Neural crest cell (in vitro differentiated cells): ENCODE measurements at regions not wholly inside any gene's neighbourhood (a gene's known extent, or its start where the extent isn't known, plus 50 kb on each side); places are given as distances from the start of the nearest gene placed in this dataset.

Experiments used
- DNase-seq: peaks from one replicate; pipeline ENCODE4 v3.0.0; 2021; ENCODE audit warnings: low read depth, mixed read lengths, low spot score
- H3K27ac Mint-ChIP-seq: one replicate; pipeline ENCODE4 v1.8.0; 2021; ENCODE audit warnings: mild to moderate bottlenecking, mixed read lengths; ENCODE audit not compliant: unreplicated experiment
- H3K27me3 Mint-ChIP-seq: 2 replicates; pipeline ENCODE4 v1.8.0; 2021; ENCODE audit warnings: low read depth, mild to moderate bottlenecking, mixed read lengths
- H3K36me3 Mint-ChIP-seq: 2 replicates; pipeline ENCODE4 v1.8.0; 2021; ENCODE audit warnings: low read depth, mild to moderate bottlenecking, mixed read lengths
- H3K4me1 Mint-ChIP-seq: 2 replicates; pipeline ENCODE4 v1.8.0; 2021; ENCODE audit warnings: mixed read lengths
- H3K4me3 Mint-ChIP-seq: one replicate; pipeline ENCODE4 v1.8.0; 2021; ENCODE audit warnings: mild to moderate bottlenecking, mixed read lengths
- H3K9me3 Mint-ChIP-seq: 2 replicates; pipeline ENCODE4 v1.8.0; 2021; ENCODE audit warnings: mixed read lengths
- TF ChIP-seq, protein P1 (sequence below): fragments of 200-600 bp; sonication (generic); conservative IDR thresholded peaks from 2 replicates; pipeline ENCODE4 v1.5.0; 2021; ENCODE audit warnings: antibody characterized with exemption, mild to moderate bottlenecking

DNA sequence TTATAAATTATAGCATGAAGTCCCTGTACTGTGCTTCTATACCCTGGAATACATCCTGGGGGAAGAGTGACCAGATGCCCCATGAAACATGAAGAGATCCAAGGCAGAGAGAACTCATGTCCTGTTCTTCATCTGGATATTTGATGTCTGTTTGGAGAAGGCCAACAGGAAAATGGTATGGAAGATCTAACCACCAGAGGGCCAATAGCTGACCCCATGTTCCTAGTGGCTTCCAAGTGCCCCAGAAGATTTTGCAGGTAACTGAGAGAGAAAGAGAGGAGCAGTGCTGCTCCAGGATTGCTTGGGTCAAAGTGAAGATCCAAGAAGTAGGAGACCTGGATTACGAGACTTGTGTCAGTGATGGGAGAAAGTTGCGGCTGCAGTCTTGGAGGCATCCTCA is 90.2 kb upstream of the TSPAN5 start:
- TF ChIP-seq, protein P1, sequence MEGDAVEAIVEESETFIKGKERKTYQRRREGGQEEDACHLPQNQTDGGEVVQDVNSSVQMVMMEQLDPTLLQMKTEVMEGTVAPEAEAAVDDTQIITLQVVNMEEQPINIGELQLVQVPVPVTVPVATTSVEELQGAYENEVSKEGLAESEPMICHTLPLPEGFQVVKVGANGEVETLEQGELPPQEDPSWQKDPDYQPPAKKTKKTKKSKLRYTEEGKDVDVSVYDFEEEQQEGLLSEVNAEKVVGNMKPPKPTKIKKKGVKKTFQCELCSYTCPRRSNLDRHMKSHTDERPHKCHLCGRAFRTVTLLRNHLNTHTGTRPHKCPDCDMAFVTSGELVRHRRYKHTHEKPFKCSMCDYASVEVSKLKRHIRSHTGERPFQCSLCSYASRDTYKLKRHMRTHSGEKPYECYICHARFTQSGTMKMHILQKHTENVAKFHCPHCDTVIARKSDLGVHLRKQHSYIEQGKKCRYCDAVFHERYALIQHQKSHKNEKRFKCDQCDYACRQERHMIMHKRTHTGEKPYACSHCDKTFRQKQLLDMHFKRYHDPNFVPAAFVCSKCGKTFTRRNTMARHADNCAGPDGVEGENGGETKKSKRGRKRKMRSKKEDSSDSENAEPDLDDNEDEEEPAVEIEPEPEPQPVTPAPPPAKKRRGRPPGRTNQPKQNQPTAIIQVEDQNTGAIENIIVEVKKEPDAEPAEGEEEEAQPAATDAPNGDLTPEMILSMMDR = no peak
- H3K4me1 Mint-ChIP-seq = peaks cover 18% of the 10 kb centered on the region
- peaks cover 4% of the 10 kb centered on the region for H3K9me3 Mint-ChIP-seq
- no peaks in the 10 kb centered on the region for H3K36me3 Mint-ChIP-seq
- no peak overlapping the region for H3K27ac Mint-ChIP-seq
- no peak overlapping the region for H3K4me3 Mint-ChIP-seq
- no peak for DNase-seq
- no peaks in the 10 kb centered on the region for H3K27me3 Mint-ChIP-seq

DNA sequence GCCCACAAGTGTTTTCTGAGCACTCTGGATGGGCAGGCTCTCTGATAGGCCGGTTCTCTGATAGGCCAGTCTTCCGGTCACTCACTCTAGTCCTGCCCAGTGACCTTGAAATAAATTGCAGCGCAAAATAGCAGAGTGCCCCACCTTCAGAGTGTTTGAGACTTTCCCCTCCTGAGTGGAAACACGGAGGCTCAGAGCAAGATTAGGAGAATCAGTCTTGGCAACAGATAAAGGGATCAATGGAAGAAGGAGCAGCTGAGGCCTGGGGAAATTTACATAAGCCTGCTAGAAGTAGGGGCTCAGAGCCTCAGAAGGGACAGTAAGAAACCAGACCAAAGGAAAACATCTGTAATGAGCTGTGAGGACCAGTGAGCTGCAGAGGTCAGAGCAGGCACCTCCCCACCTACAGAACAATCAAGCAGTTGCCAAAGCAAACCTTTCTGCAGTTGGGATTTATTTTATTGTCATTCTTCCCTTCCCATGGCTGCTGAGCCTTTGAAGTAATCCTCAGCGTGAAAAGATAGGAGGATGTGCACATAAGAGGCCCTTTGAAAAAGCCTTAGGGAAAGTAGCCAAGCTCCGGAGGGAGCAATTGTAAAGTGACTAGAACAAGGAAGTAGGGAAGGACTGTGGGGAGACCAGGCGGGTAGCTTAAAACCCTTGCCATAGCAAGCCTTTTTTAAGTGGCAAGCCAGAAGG is 89.1 kb upstream of the TSPAN5 start:
- Mint-ChIP-seq H3K36me3 (no peaks in the 10 kb centered on the region), H3K27ac (peak overlapping the region; percentile 79), H3K27me3 (no peaks in the 10 kb centered on the region), H3K4me1 (peaks cover 18% of the 10 kb centered on the region), H3K9me3 (peaks cover 4% of the 10 kb centered on the region), H3K4me3 (no peak overlapping the region)
- TF ChIP-seq, protein P1 = no peak
- no peak for DNase-seq

DNA sequence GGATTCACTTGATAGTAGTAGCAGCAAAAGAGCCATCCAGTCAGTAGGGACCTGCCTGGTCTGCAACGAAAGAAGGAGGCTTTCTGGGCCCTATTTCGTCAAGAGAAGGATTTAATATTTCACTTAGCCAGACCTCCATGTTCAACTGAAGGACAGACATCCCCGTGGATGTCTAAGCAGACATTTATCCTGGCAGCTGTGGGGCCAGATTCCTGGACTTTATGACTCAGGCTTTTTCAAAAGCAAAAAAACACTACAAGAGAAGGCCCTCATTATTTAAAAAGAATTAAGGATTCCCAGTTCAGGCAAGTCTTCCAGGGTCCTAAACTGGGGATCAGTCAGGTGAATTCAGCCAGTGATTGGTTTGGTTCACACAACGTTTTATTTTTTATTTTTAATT is 88.5 kb upstream of the TSPAN5 start:
- Mint-ChIP-seq H3K36me3 (no peaks in the 10 kb centered on the region), H3K4me1 (peaks cover 18% of the 10 kb centered on the region), H3K27me3 (no peaks in the 10 kb centered on the region), H3K27ac (peak overlapping the region; percentile 27), H3K9me3 (peaks cover 4% of the 10 kb centered on the region), H3K4me3 (no peak overlapping the region)
- TF ChIP-seq, protein P1 = no peak
- no peak for DNase-seq

DNA sequence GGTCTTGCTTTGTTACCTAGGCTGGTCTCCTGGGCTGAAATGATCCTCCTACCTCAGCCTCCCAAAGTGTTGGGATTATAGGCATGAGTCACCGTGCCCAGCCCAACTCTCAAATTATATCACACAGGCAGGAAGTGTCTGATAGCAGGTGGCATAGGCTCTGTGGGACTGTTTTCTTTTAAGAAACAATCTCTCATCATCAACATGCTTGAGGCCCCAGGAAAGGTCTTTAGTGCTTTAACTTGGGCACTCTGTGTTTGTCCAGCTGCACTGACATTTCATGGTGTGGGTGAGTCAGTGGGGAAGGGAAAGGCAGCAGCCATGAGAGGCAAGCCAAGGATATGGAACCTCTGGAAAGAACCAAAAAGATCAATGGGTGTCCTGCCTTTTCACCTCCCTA is 88.1 kb upstream of the TSPAN5 start:
- H3K27ac Mint-ChIP-seq = peak overlapping the region; percentile 57
- TF ChIP-seq, protein P1 = no peak
- peaks cover 18% of the 10 kb centered on the region for H3K4me1 Mint-ChIP-seq
- H3K9me3 Mint-ChIP-seq = peaks cover 4% of the 10 kb centered on the region
- no peak overlapping the region for H3K4me3 Mint-ChIP-seq
- no peaks in the 10 kb centered on the region for H3K27me3 Mint-ChIP-seq
- DNase-seq = no peak
- H3K36me3 Mint-ChIP-seq = no peaks in the 10 kb centered on the region

DNA sequence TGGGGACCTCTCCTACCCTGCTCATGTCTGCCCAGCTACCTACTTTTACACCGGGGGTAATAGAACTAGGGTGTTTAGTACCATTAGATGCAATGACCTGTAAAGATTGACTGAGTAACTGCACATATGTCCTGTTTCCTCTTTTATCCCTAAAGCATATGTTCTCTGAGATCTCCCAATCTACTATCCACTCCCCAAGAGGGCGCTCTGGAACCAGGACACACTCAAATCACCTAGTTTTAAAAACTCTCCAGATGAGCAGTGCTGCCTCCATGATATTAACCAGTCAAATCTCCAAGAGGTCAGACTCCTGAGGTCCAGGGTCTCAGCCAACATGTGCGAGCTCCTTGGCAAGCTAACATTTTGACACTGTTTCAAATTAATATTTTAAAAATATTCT is 87.0 kb upstream of the TSPAN5 start:
- no peaks in the 10 kb centered on the region for H3K27me3 Mint-ChIP-seq
- TF ChIP-seq, protein P1 = no peak
- H3K27ac Mint-ChIP-seq = no peak overlapping the region
- no peak for DNase-seq
- no peak overlapping the region for H3K4me3 Mint-ChIP-seq
- peaks cover 4% of the 10 kb centered on the region for H3K9me3 Mint-ChIP-seq
- H3K4me1 Mint-ChIP-seq = peaks cover 18% of the 10 kb centered on the region
- no peaks in the 10 kb centered on the region for H3K36me3 Mint-ChIP-seq
